H54 (cell line): ENCODE measurements at regions not wholly inside any gene's neighbourhood (a gene's known extent, or its start where the extent isn't known, plus 50 kb on each side); places are given as distances from the start of the nearest gene placed in this dataset.

ENCODE experiments used
- DNase-seq: peaks from one replicate; pipeline ENCODE4 v3.0.0; 2011; ENCODE audit warnings: low spot score, mixed read lengths; ENCODE audit not compliant: insufficient read length
- FAIRE-seq: peaks from 3 replicates; lab custom pipeline; 2011; peaks lifted over from hg19 to GRCh38; lab: Jason Lieb, UNC
- POLR2A ChIP-seq: IDR thresholded peaks from 2 replicates; pipeline ENCODE4 v1.6.1; 2011; ENCODE audit warnings: low read depth, mild to moderate bottlenecking, low read length

DNA sequence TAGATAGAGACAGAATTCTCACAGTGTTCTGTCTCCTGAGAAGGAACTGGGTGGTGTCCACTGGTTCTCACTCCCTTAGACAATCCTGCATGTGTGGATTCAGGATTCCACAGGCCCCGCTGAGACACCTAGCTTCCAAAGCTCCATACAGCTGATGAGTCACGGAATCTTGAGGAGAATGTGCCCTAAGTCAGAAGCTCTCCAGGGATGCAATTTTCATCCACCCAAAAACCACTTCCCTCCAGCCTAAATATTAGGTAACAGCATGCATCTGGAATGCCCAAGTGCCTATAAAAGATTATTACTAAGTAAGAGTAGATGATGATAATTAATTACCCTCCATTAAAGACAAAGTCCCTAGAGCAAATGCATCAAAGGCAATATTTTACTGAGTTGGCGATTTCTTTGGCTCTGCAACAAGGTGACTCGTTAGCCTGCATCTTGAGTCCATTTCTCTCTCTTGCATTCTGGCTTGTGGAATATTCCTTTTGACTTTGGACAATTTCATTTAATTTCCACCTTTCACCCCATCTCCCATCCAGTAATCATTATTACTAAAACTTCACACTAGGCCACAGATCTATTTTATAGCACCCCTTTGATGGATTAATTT lies 475.1 kb downstream of the TNS1 start:
- FAIRE-seq (no peak), DNase-seq (no peak)
- TF ChIP-seq POLR2A, result no peak

DNA sequence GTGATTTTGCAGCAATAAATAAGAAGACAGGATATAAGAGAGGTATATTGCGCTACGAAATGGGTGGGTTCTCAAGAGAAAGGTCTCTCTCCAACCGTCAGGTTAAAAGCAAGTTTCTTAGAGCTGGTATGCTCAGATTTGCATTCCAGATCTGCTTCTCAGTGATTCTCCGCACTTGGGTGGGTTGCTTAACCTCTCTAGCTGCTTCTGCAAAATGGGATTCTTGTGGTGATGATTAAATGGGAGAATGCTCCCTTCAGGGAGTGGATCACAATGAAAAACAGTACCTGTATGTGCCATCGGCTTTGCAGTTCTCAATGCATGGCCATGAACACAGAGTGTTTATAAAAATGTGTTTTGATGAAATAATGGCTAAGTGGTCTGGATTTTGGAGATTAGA lies 477.7 kb downstream of the TNS1 start:
- FAIRE-seq (no peak), DNase-seq (no peak)
- TF ChIP-seq POLR2A, result no peak

DNA sequence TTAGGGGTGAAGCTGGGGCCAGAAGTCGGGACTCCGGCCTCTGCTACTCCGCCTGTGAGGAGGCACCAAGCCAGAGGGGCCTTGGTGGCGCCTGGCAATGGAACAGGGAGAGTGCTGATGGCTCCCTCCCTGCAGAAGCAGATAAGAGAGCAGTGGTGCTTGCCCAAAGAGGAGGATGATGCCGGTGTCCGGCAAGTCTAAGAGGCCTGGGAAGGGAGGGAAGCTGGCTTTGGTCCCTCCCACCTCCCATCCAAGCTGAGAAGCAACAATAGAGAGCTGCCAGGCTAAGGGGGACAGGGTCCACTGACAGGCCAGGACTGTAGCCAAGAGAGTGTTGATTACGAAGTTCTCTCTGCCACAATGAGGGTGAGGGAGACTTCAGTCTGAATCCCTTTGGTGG lies 479.5 kb downstream of the TNS1 start:
- no peak for TF ChIP-seq POLR2A
- no peak for FAIRE-seq
- DNase-seq, result no peak

DNA sequence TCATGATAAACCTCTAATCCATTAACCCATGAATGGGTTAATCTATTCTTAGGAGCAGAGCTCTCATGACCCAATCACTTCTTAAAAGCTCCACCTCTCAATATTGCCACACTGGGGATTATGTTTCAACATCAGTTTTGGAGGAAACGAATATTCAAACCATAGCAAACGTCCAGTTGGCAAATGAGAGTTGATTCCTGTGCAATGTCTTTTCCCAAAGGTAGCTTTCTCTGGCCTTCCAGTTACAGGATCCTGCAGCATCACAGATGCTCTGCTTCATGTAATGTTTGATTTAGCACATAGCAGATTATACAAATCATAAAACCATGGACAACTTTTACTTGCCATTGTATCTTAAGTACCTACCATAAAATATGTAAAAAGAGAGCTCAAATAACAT lies 481.0 kb downstream of the TNS1 start:
- no peak for FAIRE-seq
- TF ChIP-seq POLR2A, result no peak
- DNase-seq, result no peak

DNA sequence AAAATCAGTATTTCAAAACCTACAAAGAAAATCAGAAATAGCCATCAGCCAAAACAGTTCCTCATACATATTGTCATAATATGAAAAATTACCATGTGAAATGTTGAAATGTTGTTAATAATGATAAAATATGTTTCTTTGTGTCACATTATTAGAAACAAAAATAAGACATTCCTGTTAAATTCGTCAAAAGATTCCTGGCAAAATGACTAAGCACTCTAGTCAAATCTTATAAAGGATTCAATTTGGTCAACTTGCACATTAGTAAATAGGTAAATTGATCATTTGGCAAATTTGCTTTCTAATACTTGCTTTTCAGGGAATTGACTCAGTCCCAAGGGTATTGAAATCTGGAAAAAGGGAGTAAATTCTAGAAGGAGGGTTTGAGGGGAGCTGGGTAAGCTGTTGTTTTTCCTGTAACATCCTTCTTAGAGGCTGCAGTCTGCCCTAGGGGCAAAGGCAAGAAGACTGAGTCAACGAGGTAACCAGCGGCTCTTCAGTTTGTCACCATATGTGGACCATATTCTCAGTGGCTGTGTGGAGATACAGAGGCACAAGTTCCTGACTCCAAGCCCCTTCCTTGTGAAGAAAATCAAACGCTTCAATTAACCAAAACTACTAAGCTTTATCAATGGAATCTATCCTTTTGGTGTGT lies 482.3 kb downstream of the TNS1 start:
- no peak for TF ChIP-seq POLR2A
- FAIRE-seq (no peak), DNase-seq (no peak)

DNA sequence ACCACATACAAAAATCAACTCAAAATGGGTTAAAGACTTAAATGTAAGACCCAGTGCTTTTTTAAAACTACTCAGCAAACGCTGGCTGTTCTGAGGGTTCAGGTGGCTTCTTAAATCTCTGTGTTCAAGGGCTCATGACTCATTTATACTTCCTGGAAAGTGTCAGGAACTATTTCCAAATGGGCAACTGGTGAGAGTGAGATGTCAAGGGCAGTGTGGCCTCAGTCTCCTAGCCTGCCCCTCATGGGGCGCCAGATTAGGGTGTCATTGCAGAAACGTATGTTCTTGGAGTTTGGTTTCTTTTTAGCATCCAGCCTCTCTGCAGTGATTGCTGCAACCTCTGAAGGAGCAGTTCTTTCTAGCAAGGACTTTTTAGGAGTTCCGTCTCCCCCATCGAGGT lies 485.4 kb downstream of the TNS1 start:
- TF ChIP-seq POLR2A, result no peak
- FAIRE-seq (no peak), DNase-seq (no peak)

DNA sequence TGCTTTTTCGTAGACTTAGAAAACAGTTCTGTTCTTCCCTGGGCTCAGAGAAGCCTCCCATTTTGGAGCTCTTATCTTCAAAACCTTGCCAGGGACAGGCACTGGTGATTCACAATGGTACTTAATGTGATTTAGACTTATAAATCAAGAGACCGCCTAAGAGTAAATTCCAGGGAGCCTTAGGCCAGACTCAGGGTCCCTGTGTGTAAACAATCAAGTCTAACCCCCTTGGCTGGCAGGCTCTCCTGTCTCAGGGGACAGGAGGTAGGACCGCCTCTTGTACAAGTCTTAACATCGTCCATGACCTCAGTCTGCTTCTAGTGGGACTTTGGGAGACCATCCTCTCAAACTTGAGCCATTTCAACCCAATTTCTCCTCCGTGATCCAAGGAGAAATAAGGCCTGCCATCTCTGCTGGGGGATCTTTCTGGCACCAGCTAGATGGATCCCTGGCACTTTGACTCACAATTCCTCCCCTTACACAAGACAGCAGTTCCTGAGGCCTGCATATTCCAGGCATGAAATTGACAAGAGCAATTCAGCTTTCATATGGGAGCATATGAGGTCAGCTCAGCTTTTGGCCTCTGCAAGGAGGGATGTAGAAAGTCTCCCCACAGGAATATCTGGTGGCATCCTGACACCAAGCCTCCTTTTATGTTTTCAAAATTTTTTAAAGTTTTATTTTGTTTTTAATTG lies 487.0 kb downstream of the TNS1 start:
- DNase-seq (no peak), FAIRE-seq (no peak)
- no peak for TF ChIP-seq POLR2A

DNA sequence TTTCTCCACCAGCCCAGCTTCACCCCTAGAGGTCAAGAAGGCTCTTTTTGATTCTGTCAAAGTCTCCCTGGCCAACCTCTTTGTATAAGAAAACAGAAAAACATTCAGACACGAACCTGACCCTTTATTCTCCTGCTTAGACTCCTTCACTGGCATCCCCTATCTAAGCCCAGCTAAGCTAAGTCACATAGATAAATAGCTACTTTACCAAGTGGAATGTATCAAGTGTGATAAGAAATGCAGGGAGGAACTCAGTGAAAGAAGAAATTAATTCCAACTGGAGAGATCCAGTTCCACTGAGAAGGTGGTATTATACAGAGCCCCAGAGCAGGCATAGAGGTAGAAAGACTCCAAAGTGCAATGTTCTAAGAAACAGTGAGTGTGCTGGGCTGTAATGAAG lies 489.5 kb downstream of the TNS1 start:
- no peak for TF ChIP-seq POLR2A
- DNase-seq, result no peak
- no peak for FAIRE-seq

DNA sequence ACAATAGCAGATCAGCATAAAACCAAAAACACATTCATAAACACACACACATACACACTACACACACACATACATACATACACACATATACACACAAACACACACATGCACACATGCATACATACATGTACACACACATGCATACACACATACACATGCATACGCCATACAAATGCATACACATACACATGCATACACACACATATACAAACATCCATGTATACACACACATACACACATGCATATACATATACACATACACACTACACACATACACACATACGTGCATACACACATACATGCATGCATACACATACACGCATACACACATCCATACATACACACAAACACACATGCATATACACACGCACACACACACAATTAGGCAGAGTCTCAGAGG lies 490.1 kb downstream of the TNS1 start:
- no peak for DNase-seq
- TF ChIP-seq POLR2A, result no peak
- peak; percentile 15 for FAIRE-seq

DNA sequence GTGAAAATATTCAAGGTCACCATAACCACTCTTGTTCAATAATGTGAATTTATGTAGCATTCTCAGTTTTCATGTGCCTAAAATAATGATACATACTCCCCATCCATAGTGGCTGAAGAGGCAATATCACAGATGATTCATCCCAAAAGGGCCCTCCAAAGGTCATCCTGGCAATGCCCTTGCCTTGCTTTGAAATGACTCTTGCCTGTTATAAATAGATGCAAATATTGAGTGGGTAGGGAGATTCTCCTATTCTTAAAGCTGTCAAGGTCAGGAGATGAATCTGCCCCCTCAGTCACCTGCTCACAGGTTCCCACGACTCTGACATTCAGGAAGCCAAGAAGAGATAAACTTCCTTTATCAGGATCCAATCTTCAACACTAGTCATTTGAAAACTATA lies 490.5 kb downstream of the TNS1 start:
- DNase-seq, result no peak
- FAIRE-seq, result no peak
- no peak for TF ChIP-seq POLR2A

DNA sequence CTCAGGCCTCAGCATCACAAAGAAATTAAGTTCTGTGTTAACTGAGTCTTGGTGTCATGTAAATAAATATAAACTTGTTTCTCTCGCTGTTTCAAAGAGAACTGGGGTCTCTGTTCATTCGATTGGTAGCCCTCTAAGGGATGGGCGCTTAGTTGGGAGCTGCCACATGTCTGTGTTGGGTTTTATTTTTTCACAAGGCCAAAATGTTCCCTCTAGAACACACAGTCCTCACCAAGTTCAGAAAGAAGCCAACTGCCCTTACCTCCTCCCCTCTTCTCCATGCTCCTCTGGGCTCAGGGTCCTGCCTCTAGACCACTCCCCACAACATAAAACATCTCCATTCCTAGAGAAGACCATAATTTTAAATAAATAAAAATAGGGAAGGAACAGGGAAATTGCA lies 490.9 kb downstream of the TNS1 start:
- no peak for TF ChIP-seq POLR2A
- no peak for FAIRE-seq
- DNase-seq, result no peak

DNA sequence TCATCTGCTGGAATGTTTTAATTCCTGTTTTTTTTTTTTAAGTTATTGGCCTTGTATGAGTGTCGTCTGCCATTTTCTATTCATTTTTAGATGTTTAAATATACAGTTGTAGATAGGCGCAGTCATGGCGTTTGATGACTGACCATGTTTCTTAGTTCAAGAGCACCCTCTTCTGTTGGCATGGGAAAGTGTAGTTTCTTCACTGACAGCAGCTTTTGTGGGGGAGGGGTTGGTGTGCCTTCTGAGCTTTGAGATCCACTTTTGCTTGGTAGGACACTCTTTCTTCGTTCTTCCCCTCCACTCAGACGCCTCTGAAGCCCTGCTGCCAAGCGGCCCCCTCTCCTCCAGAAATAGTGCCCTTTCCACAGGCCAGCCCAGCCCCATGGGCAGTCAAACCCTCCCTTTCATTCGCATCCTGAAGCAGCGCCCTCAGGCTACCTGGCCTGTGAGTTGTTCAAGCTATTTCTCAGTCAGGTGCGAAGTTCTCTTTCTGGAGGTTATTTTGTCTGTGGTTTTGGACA lies 492.0 kb downstream of the TNS1 start:
- FAIRE-seq (peak; percentile 78), DNase-seq (peak; percentile 49)
- TF ChIP-seq POLR2A, result no peak

DNA sequence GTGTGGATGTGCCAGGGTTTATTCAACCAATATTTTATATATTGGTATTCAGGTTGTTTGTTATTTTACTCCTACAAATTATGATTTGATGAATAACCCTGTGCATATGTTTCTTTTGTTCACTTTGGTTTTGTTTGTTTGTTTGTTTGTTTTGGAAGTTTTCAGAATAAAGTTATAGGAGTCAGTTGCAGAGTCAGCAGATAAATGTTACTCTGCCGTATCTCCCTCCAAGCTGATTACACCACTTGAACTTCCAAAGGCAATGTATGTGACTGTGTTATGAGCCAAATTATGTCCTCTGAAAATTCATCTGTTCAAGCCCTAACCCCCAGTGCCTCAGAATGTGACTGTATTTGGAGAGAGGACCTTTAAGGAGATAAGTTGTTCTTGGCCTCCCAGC lies 497.5 kb downstream of the TNS1 start:
- DNase-seq, result no peak
- TF ChIP-seq POLR2A, result no peak
- FAIRE-seq, result no peak

DNA sequence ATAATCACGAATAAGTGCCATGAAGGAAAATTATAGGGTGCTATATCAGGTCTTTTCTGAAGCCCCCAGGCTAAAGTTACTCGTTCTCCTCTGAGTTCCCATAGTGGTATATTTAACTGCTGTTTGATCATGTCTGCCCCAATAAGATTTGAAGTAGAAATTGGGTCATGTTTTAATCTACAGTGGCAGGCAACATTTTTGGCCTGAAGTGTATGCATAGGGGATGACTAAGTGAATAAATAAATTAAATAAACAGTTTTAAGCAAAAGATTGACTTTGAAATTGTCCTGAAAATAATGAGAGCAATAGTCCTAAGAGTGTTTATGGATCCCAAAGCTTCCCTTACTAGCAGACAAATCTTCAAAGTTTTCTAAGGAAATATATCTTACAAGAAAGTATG lies 500.9 kb downstream of the TNS1 start:
- no peak for TF ChIP-seq POLR2A
- FAIRE-seq, result no peak

More for the DNA sequence above, 500.9 kb downstream of the TNS1 start:
- DNase-seq, result no peak
